A549 (cell line): ENCODE measurements at regions not wholly inside any gene's neighbourhood (a gene's known extent, or its start where the extent isn't known, plus 50 kb on each side); places are given as distances from the start of the nearest gene placed in this dataset.

ENCODE experiments used
- ATAC-seq, 2 experiments: fragments of 200-7000 bp in 1 of 2; fragments of >200 bp in 1 of 2; cut with Nextera tagmentation in 1 of 2; cut with Tn5 transposase in 1 of 2; 3 replicates each; pipeline versions ENCODE4 v1.8.0 to v1.9.1; 2018 to 2020; ENCODE audit warnings: mild to moderate bottlenecking in 1 of 2, moderate library complexity in 1 of 2
- CTCF ChIA-PET: fragments of 300-600 bp; sonication (Branson Sonifier 250); formaldehyde crosslinking; extraction: SDS; loops from one replicate; lab custom pipeline; 2021; ENCODE audit warnings: antibody characterized with exemption, inconsistent platforms; lab: Yijun Ruan, JAX
- POLR2A ChIA-PET: fragments of 350-600 bp; formaldehyde crosslinking; extraction: SDS; loops from one replicate; lab custom pipeline; 2021; ENCODE audit warnings: antibody characterized with exemption, inconsistent platforms; lab: Yijun Ruan, JAX
- DNase-seq, 2 experiments: peaks; one replicate each; pipeline versions ENCODE4 v3.0.0 to v3.0.0-alpha.2; 2011 to 2016; ENCODE audit warnings: low read depth in 1 of 2, low spot score in 1 of 2
- FAIRE-seq: peaks from 2 replicates; lab custom pipeline; 2011; peaks lifted over from hg19 to GRCh38; lab: Jason Lieb, UNC
- H3K27ac ChIP-seq, 2 experiments: fragments of >200 bp; sonication (Bioruptor Twin); formaldehyde crosslinking; 3 replicates each; pipeline ENCODE4 v1.5.1; 2016 to 2017
- H3K4me1 ChIP-seq: fragments of >200 bp; sonication (Bioruptor Twin); formaldehyde crosslinking; 3 replicates; pipeline ENCODE4 v1.6.1; 2016
- H3K4me2 ChIP-seq: fragments of >200 bp; sonication (Bioruptor Twin); formaldehyde crosslinking; 3 replicates; pipeline ENCODE4 v1.6.1; 2016
- H3K4me3 ChIP-seq: fragments of >200 bp; sonication (Bioruptor Twin); formaldehyde crosslinking; 3 replicates; pipeline ENCODE4 v1.5.1; 2016
- H3K9me3 ChIP-seq: fragments of >200 bp; sonication (Bioruptor Twin); formaldehyde crosslinking; 3 replicates; pipeline ENCODE4 v1.6.1; 2016
- CBX2 ChIP-seq: fragments of 200-600 bp; sonication (generic); IDR thresholded peaks from 2 replicates; pipeline ENCODE4 v1.6.1; 2016; ENCODE audit warnings: low read depth, mild to moderate bottlenecking, borderline replicate concordance
- CBX8 ChIP-seq: fragments of 200-600 bp; sonication (generic); IDR thresholded peaks from 2 replicates; pipeline ENCODE4 v1.6.1; 2016
- CHD2 ChIP-seq: fragments of 150-350 bp; IDR thresholded peaks from 2 replicates; pipeline ENCODE4 v1.6.1; 2014; ENCODE audit warnings: low read length; ENCODE audit not compliant: partially characterized antibody
- CHD4 ChIP-seq: fragments of 200-600 bp; sonication (generic); IDR thresholded peaks from 2 replicates; pipeline ENCODE4 v1.6.1; 2016; ENCODE audit warnings: antibody characterized with exemption, mild to moderate bottlenecking, borderline replicate concordance
- CTCF ChIP-seq: fragments of >200 bp; sonication (Bioruptor Twin); formaldehyde crosslinking; IDR thresholded peaks from 3 replicates; pipeline ENCODE4 v1.5.1; 2016
- EHF ChIP-seq: fragments of 250-450 bp; sonication (Bioruptor Pico); IDR thresholded peaks from 2 replicates; pipeline ENCODE4 v1.5.0; 2020; ENCODE audit warnings: mild to moderate bottlenecking
- ELK1 ChIP-seq: fragments of 150-350 bp; IDR thresholded peaks from 2 replicates; pipeline ENCODE4 v1.6.1; 2014; ENCODE audit warnings: low read depth, mild to moderate bottlenecking, low read length
- FOSB ChIP-seq: fragments of 250-450 bp; sonication (Bioruptor Pico); IDR thresholded peaks from 2 replicates; pipeline ENCODE4 v1.5.0; 2020; ENCODE audit warnings: mild to moderate bottlenecking, moderate library complexity
- HDAC2 ChIP-seq: fragments of 200-600 bp; sonication (generic); IDR thresholded peaks from 2 replicates; pipeline ENCODE4 v1.6.1; 2016
- HOXA7 ChIP-seq: fragments of 250-450 bp; sonication (Bioruptor Pico); IDR thresholded peaks from 2 replicates; pipeline ENCODE4 v1.5.0; 2020; ENCODE audit warnings: mild to moderate bottlenecking, moderate library complexity
- JUN ChIP-seq, 2 experiments: fragments of >200 bp; sonication (Bioruptor Twin); formaldehyde crosslinking; IDR thresholded peaks; 2 replicates in 1 of 2; 3 replicates in 1 of 2; pipeline ENCODE4 v1.6.1; 2016 to 2017
- KDM1A ChIP-seq: fragments of 200-600 bp; sonication (generic); IDR thresholded peaks from 2 replicates; pipeline ENCODE4 v1.6.1; 2016; ENCODE audit warnings: low read depth, mild to moderate bottlenecking
- KDM5A ChIP-seq: fragments of 200-600 bp; sonication (generic); IDR thresholded peaks from 2 replicates; pipeline ENCODE4 v1.6.1; 2016; ENCODE audit warnings: antibody characterized with exemption, mild to moderate bottlenecking
- MAX ChIP-seq: IDR thresholded peaks from 2 replicates; pipeline ENCODE4 v1.6.1; 2012
- MAZ ChIP-seq: fragments of 150-350 bp; IDR thresholded peaks from 2 replicates; pipeline ENCODE4 v1.6.1; 2014; ENCODE audit warnings: antibody characterized with exemption, low read depth, low read length, borderline replicate concordance
- NPAS2 ChIP-seq: fragments of 250-450 bp; sonication (Bioruptor Pico); IDR thresholded peaks from 2 replicates; pipeline ENCODE4 v1.8.0; 2022; ENCODE audit warnings: mild to moderate bottlenecking, moderate library complexity, borderline replicate concordance
- POLR2A ChIP-seq: IDR thresholded peaks from 2 replicates; pipeline ENCODE4 v1.6.1; 2012; ENCODE audit warnings: mild to moderate bottlenecking, low read length
- POLR2AphosphoS2 ChIP-seq: conservative IDR thresholded peaks from 2 replicates; pipeline ENCODE4 v1.6.1; 2012; ENCODE audit warnings: low read length, improper control_type of control experiment, inconsistent platforms
- RAD21 ChIP-seq, 2 experiments: fragments of >200 bp in 1 of 2; sonication (Bioruptor Twin) in 1 of 2; formaldehyde crosslinking in 1 of 2; IDR thresholded peaks in 1 of 2; conservative IDR thresholded peaks in 1 of 2; 2 replicates in 1 of 2; 3 replicates in 1 of 2; pipeline ENCODE4 v1.6.1; 2012 to 2018; ENCODE audit warnings: inconsistent platforms in 1 of 2
- RARB ChIP-seq: fragments of 250-450 bp; sonication (Bioruptor Pico); IDR thresholded peaks from 2 replicates; pipeline ENCODE4 v1.8.0; 2021; ENCODE audit warnings: mild to moderate bottlenecking, moderate library complexity
- SMC3 ChIP-seq: fragments of >200 bp; sonication (Bioruptor Twin); formaldehyde crosslinking; IDR thresholded peaks from 3 replicates; pipeline ENCODE4 v1.6.1; 2018; ENCODE audit warnings: inconsistent platforms
- TFCP2L1 ChIP-seq: fragments of 250-450 bp; sonication (Bioruptor Pico); IDR thresholded peaks from 2 replicates; pipeline ENCODE4 v1.5.0; 2021; ENCODE audit warnings: mild to moderate bottlenecking
- TP53 ChIP-seq: fragments of 250-450 bp; sonication (Bioruptor Pico); IDR thresholded peaks from 2 replicates; pipeline ENCODE4 v1.5.0; 2021; ENCODE audit warnings: mild to moderate bottlenecking, moderate library complexity
- ZFP36 ChIP-seq: fragments of 450-650 bp; IDR thresholded peaks from 2 replicates; pipeline ENCODE4 v1.6.1; 2014; ENCODE audit warnings: borderline replicate concordance; ENCODE audit not compliant: partially characterized antibody
- ZNF302 ChIP-seq: fragments of 250-450 bp; sonication (Bioruptor Pico); IDR thresholded peaks from 2 replicates; pipeline ENCODE4 v1.9.0; 2021; ENCODE audit warnings: inconsistent platforms, mild to moderate bottlenecking, moderate library complexity
- ZSCAN20 ChIP-seq: fragments of 250-450 bp; sonication (Bioruptor Pico); IDR thresholded peaks from 2 replicates; pipeline ENCODE4 v1.8.0; 2022; ENCODE audit warnings: mild to moderate bottlenecking, moderate library complexity
- WGBS: methylation state at CpG from one replicate; pipeline ENCODE4 v1.1.6; 2017; ENCODE audit errors: missing lambda C conversion rate; 5-methylcytosine and 5-hydroxymethylcytosine counted together
- TF ChIP-seq, protein P1 (sequence below): fragments of >200 bp; sonication (Bioruptor Twin); formaldehyde crosslinking; IDR thresholded peaks from 3 replicates; pipeline ENCODE4 v1.6.1; 2016
- TF ChIP-seq, protein P2 (sequence below): fragments of >200 bp; sonication (Bioruptor Twin); formaldehyde crosslinking; IDR thresholded peaks from 2 replicates; pipeline ENCODE4 v1.6.1; 2016
- TF ChIP-seq, protein P3 (sequence below): IDR thresholded peaks from 2 replicates; pipeline ENCODE4 v1.6.1; 2012; ENCODE audit warnings: low read depth, borderline replicate concordance

DNA sequence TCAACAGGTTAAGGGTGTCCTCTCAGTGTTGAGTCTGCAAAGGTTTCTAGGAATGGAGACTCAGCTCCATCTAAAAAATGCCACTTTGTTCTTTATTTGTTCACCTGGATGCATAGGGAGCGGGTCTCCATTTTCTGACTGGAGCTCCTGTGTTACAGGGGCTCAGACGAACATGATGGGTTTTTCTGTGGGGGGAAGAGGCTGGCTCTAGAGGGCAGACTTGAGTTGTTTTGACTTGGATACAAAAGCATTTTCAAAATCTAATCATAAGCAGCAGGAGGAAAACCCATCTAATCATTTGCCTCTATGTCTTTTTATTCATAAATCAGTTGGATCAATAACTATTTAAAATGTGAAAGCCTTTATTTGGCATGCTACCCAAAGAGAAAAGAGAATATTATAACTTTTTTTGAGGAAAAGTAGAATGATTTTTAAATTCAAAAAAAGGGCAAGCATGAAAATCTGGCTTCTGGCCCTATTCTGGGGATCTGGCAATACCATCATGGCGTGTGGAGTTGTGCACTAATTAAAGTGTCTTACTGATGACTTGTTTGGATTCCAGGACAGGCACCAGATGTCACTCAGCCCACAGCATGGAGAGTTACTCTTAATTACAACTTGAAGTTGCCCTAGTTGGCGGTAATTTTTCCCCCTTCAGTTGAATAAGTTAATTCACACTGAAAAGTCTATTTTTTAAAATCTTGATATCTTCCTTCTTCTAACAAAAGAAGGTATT, 594.9 kb downstream of the REEP3 start:
- peak; percentile 47 to 56; a peak in 2 of 6 replicates for ATAC-seq
- Histone ChIP-seq H3K4me3 (no peak overlapping the region), H3K27ac (no peak overlapping the region), H3K4me1 (no peaks in the 10 kb centered on the region), H3K4me2 (no peak overlapping the region), H3K9me3 (no peaks in the 10 kb centered on the region)
- WGBS = 21% methylated on average over 4 of the region's 4 CpGs
- CTCF ChIA-PET = interaction anchor here (0.9 to 1.4 kb wide), 4 partner anchors 9 to 23 kb away, joined by 3 to 4 read pairs (median 3); no protein-coding TSS in a partner anchor
- peak; percentile 36 to 52; a peak in 3 of 5 replicates for TF ChIP-seq RAD21 (conservative IDR thresholded peaks at IDR 0.05 in 1 of 2, IDR thresholded peaks at IDR 0.05 in 1 of 2)
- TF ChIP-seq TFCP2L1 (CRISPR knock-in tag) = no peak
- TF ChIP-seq ZSCAN20 (CRISPR knock-in tag) = no peak
- peak; percentile 43 for TF ChIP-seq CTCF
- no peak for TF ChIP-seq EHF (CRISPR knock-in tag)
- TF ChIP-seq KDM5A = no peak
- no peak for TF ChIP-seq TP53 (CRISPR knock-in tag)
- no peak for TF ChIP-seq POLR2A
- no peak for TF ChIP-seq CBX2
- TF ChIP-seq, protein P1, sequence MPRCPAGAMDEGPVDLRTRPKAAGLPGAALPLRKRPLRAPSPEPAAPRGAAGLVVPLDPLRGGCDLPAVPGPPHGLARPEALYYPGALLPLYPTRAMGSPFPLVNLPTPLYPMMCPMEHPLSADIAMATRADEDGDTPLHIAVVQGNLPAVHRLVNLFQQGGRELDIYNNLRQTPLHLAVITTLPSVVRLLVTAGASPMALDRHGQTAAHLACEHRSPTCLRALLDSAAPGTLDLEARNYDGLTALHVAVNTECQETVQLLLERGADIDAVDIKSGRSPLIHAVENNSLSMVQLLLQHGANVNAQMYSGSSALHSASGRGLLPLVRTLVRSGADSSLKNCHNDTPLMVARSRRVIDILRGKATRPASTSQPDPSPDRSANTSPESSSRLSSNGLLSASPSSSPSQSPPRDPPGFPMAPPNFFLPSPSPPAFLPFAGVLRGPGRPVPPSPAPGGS = no peak
- no peak for TF ChIP-seq HDAC2
- no peak for TF ChIP-seq MAZ
- TF ChIP-seq, protein P2, sequence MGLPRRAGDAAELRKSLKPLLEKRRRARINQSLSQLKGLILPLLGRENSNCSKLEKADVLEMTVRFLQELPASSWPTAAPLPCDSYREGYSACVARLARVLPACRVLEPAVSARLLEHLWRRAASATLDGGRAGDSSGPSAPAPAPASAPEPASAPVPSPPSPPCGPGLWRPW = no peak
- TF ChIP-seq MAX = no peak
- TF ChIP-seq RARB (CRISPR knock-in tag) = no peak
- TF ChIP-seq POLR2AphosphoS2 = no peak
- no peak for TF ChIP-seq CBX8
- TF ChIP-seq JUN (IDR thresholded peaks at IDR 0.05) = no peak
- peak; percentile 10; the same call in 1 of the 3 replicates for TF ChIP-seq SMC3
- POLR2A ChIA-PET = no interaction called here
- DNase-seq = peak; percentile 5 to 6
- FAIRE-seq = no peak

- H3K4me3 ChIP-seq = no peak overlapping the region
- no peaks in the 10 kb centered on the region for H3K9me3 ChIP-seq
- ChIA-PET POLR2A (no interaction called here), CTCF (interaction anchor here (0.5 to 1.4 kb wide), 2 partner anchors 13 to 716 kb away, joined by 3 to 4 read pairs; no protein-coding TSS in a partner anchor)
- no peak overlapping the region for H3K4me2 ChIP-seq
- no peak overlapping the region for H3K27ac ChIP-seq
- no peaks in the 10 kb centered on the region for H3K4me1 ChIP-seq
- TF ChIP-seq NPAS2 (CRISPR knock-in tag) = no peak
- ATAC-seq = no peak
- no peak for DNase-seq
- 13% methylated on average over 1 of the region's 1 CpG for WGBS
- FAIRE-seq = no peak
Observed at GRCh38 chr10:64116707-64117106, 595.5 kb downstream of the REEP3 start.

GRCh38 chr10:64118736-64119135, 597.5 kb downstream of the REEP3 start:
- CTCF ChIA-PET = no interaction called here
- no peak overlapping the region for H3K27ac ChIP-seq
- 26% methylated on average over 2 of the region's 2 CpGs for WGBS
- TF ChIP-seq FOSB (CRISPR knock-in tag) (no peak), CHD2 (no peak), HOXA7 (no peak), POLR2A (no peak), CHD4 (no peak), HDAC2 (no peak), ELK1 (no peak), KDM5A (no peak), ZFP36 (no peak), TFCP2L1 (CRISPR knock-in tag) (no peak), ZNF302 (no peak), KDM1A (no peak)
- TF ChIP-seq, protein P3, sequence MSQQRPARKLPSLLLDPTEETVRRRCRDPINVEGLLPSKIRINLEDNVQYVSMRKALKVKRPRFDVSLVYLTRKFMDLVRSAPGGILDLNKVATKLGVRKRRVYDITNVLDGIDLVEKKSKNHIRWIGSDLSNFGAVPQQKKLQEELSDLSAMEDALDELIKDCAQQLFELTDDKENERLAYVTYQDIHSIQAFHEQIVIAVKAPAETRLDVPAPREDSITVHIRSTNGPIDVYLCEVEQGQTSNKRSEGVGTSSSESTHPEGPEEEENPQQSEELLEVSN = no peak
- TF ChIP-seq, protein P1 = no peak

More at GRCh38 chr10:64118736-64119135, 597.5 kb downstream of the REEP3 start:
- POLR2A ChIA-PET = no interaction called here
- H3K4me1 ChIP-seq = no peaks in the 10 kb centered on the region
- no peak overlapping the region for H3K4me2 ChIP-seq
- DNase-seq (no peak), FAIRE-seq (no peak), ATAC-seq (no peak)
- no peak overlapping the region for H3K4me3 ChIP-seq
- H3K9me3 ChIP-seq = no peaks in the 10 kb centered on the region
